Vagina (tissue), 2 donors: ENCODE measurements at regions not wholly inside any gene's neighbourhood (a gene's known extent, or its start where the extent isn't known, plus 50 kb on each side); places are given as distances from the start of the nearest gene placed in this dataset.

ENCODE experiments used
- DNase-seq, 2 donors: peaks; one replicate each; pipeline ENCODE4 v3.0.0-alpha.2; 2017; ENCODE audit errors: extremely low spot score in 2 of 2
- H3K27ac ChIP-seq: fragments of 200-600 bp; sonication (generic); one replicate; pipeline ENCODE4 v1.5.1; 2019
- H3K27me3 ChIP-seq: fragments of 200-600 bp; sonication (generic); one replicate; pipeline ENCODE4 v1.5.1; 2019
- H3K36me3 ChIP-seq, 2 donors: fragments of 200-600 bp; sonication (generic); one replicate each; pipeline ENCODE4 v1.5.1; 2017 to 2019
- H3K4me1 ChIP-seq: fragments of 200-600 bp; sonication (generic); one replicate; pipeline ENCODE4 v1.5.1; 2019
- H3K4me3 ChIP-seq, 2 donors: fragments of 200-600 bp; sonication (generic); 1 replicate in 1 of 2; 2 replicates in 1 of 2; pipeline ENCODE4 v1.5.1; 2016 to 2019
- H3K9me3 ChIP-seq: fragments of 200-600 bp; sonication (generic); one replicate; pipeline ENCODE4 v1.5.1; 2019
- POLR2A ChIP-seq, 2 donors: fragments of 450-650 bp; IDR thresholded peaks; one replicate each; pipeline ENCODE4 v1.6.1; 2017; ENCODE audit warnings: antibody characterized with exemption in 2 of 2, mild to moderate bottlenecking in 2 of 2, moderate library complexity in 2 of 2
- POLR2AphosphoS5 ChIP-seq, 2 donors: sonication (generic); formaldehyde crosslinking; IDR thresholded peaks; one replicate each; pipeline ENCODE4 v1.9.0; 2017; ENCODE audit warnings: antibody characterized with exemption in 2 of 2, mild to moderate bottlenecking in 2 of 2, low read depth in 1 of 2; ENCODE audit not compliant: insufficient read depth in 1 of 2
- intact Hi-C: fragments of 100-400 bp; cut with DNase I; formaldehyde crosslinking; loops from one replicate; pipeline ENCODE4 v1.15.1; 2023
- TF ChIP-seq, protein P1 (sequence below), 3 experiments: fragments of 450-650 bp in 2 of 3; fragments of 200-600 bp in 1 of 3; sonication (generic) in 1 of 3; IDR thresholded peaks; one replicate each; pipeline ENCODE4 v1.5.1; 2017 to 2019; ENCODE audit warnings: antibody characterized with exemption in 3 of 3, mild to moderate bottlenecking in 2 of 3, moderate library complexity in 2 of 3

GRCh38 chr4:35820003-35820402, 424.3 kb downstream of the ARAP2 start:
- Histone ChIP-seq H3K27ac (no peak overlapping the region), H3K4me3 (no peak overlapping the region), H3K27me3 (no peaks in the 10 kb centered on the region), H3K4me1 (no peaks in the 10 kb centered on the region), H3K9me3 (no peaks in the 10 kb centered on the region), H3K36me3 (no peaks in the 10 kb centered on the region)
- intact Hi-C loops = no loop called here
- DNase-seq = no peak
- TF ChIP-seq, protein P1, sequence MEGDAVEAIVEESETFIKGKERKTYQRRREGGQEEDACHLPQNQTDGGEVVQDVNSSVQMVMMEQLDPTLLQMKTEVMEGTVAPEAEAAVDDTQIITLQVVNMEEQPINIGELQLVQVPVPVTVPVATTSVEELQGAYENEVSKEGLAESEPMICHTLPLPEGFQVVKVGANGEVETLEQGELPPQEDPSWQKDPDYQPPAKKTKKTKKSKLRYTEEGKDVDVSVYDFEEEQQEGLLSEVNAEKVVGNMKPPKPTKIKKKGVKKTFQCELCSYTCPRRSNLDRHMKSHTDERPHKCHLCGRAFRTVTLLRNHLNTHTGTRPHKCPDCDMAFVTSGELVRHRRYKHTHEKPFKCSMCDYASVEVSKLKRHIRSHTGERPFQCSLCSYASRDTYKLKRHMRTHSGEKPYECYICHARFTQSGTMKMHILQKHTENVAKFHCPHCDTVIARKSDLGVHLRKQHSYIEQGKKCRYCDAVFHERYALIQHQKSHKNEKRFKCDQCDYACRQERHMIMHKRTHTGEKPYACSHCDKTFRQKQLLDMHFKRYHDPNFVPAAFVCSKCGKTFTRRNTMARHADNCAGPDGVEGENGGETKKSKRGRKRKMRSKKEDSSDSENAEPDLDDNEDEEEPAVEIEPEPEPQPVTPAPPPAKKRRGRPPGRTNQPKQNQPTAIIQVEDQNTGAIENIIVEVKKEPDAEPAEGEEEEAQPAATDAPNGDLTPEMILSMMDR (IDR thresholded peaks at IDR 0.05) = no peak
- TF ChIP-seq POLR2AphosphoS5 (IDR thresholded peaks at IDR 0.05; ENCODE audit: insufficient read depth in 1 of 2, low read depth in 1 of 2) (no peak), POLR2A (IDR thresholded peaks at IDR 0.05) (no peak)

GRCh38 chr4:35824231-35824630, 420.1 kb downstream of the ARAP2 start:
- DNase-seq = no peak
- Histone ChIP-seq H3K4me1 (no peaks in the 10 kb centered on the region), H3K4me3 (no peak overlapping the region), H3K36me3 (no peaks in the 10 kb centered on the region), H3K27me3 (no peaks in the 10 kb centered on the region), H3K9me3 (no peaks in the 10 kb centered on the region), H3K27ac (no peak overlapping the region)
- TF ChIP-seq, protein P1 (IDR thresholded peaks at IDR 0.05) = no peak
- no peak for TF ChIP-seq POLR2AphosphoS5 (IDR thresholded peaks at IDR 0.05; ENCODE audit: insufficient read depth in 1 of 2, low read depth in 1 of 2)
- no peak for TF ChIP-seq POLR2A (IDR thresholded peaks at IDR 0.05)
- intact Hi-C loops = no loop called here

GRCh38 chr4:35835893-35836292, 408.4 kb downstream of the ARAP2 start:
- Histone ChIP-seq H3K4me1 (no peaks in the 10 kb centered on the region), H3K4me3 (no peak overlapping the region), H3K36me3 (no peaks in the 10 kb centered on the region), H3K27ac (no peak overlapping the region), H3K9me3 (no peaks in the 10 kb centered on the region), H3K27me3 (no peaks in the 10 kb centered on the region)
- TF ChIP-seq, protein P1 (IDR thresholded peaks at IDR 0.05) = no peak
- no peak for TF ChIP-seq POLR2A (IDR thresholded peaks at IDR 0.05)
- TF ChIP-seq POLR2AphosphoS5 (IDR thresholded peaks at IDR 0.05; ENCODE audit: insufficient read depth in 1 of 2, low read depth in 1 of 2) = no peak
- intact Hi-C loops = no loop called here
- no peak for DNase-seq

DNA sequence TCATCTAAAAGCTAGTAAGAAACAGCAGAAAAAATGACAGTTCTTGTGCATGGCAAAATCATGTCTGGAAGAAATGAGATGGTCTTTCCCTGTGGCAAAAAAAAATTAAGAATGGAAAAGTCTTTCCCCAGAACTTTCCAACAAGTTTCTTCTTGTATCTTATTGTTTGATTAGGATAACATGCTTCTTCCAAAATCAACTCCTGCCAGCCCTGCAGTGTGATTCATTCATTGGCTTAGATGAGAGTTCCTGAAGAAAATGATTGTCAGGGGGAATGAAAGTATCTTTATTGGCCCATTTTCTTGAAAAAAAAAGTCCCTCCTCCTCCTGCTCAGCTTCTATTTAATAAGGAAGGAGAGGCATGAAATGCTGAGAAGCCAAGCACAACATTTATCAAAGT, 407.7 kb downstream of the ARAP2 start:
- no peak for DNase-seq
- no peaks in the 10 kb centered on the region for H3K9me3 ChIP-seq
- H3K27ac ChIP-seq = no peak overlapping the region
- no peaks in the 10 kb centered on the region for H3K27me3 ChIP-seq
- no peak overlapping the region for H3K4me3 ChIP-seq
- H3K36me3 ChIP-seq = no peaks in the 10 kb centered on the region
- no peaks in the 10 kb centered on the region for H3K4me1 ChIP-seq
- no peak for TF ChIP-seq POLR2A (IDR thresholded peaks at IDR 0.05)
- TF ChIP-seq, protein P1 (IDR thresholded peaks at IDR 0.05) = no peak
- no peak for TF ChIP-seq POLR2AphosphoS5 (IDR thresholded peaks at IDR 0.05; ENCODE audit: insufficient read depth in 1 of 2, low read depth in 1 of 2)
- intact Hi-C loops = no loop called here

- intact Hi-C loops = no loop called here
- Histone ChIP-seq H3K4me3 (no peak overlapping the region), H3K9me3 (no peaks in the 10 kb centered on the region), H3K27me3 (no peaks in the 10 kb centered on the region), H3K27ac (no peak overlapping the region), H3K36me3 (no peaks in the 10 kb centered on the region), H3K4me1 (no peaks in the 10 kb centered on the region)
- DNase-seq = no peak
- TF ChIP-seq POLR2A (IDR thresholded peaks at IDR 0.05) (no peak), POLR2AphosphoS5 (IDR thresholded peaks at IDR 0.05; ENCODE audit: insufficient read depth in 1 of 2, low read depth in 1 of 2) (no peak)
- TF ChIP-seq, protein P1 (IDR thresholded peaks at IDR 0.05) = no peak
These were observed 377.3 kb downstream of the ARAP2 start for GRCh38 chr4:35867057-35867456.
